ENCODE measurements at regions not wholly inside any gene's neighbourhood (a gene's known extent, or its start where the extent isn't known, plus 50 kb on each side); places are given as distances from the start of the nearest gene placed in this dataset.
"Not testable (repeated sequence)": the region's sequence is repeated elsewhere in the genome, so short reads cannot be mapped to it uniquely, and the experiment has no call there.

GRCh38 chr6:139742671-139743070, 368.2 kb upstream of the CITED2 start:
- in situ Hi-C loops (cut with MboI; ENCODE audit: low sequenced_read_pairs), result no loop called here

DNA sequence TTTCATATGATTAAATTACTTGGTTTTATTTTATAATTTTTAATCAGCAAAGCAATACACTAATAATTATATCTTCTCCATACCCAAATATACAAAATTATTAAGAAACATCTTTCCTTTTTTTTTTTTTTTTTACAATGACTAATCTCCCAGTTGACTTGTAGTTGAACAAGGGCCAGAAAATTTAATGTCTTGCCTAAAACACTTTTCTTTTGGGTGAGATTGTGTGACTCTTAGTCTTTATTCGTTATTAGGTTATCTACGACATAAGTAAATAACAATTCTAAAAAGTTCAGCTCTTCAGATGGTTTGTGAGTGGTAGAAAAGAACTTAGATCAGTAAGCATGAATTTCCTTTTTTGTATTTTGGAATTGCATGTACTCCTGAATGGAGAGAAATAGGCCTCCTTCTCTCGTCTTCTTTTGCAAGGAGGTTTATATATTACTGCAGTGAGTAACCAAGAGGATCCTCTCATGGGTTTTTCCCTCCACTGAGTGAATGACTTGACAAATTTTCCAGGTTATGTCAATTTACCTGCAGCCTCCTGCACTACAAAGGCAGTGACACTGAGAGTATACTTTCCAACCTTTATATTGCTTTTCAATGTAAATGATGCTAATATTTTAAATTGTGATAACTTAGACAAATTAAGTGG, 364.5 kb upstream of the CITED2 start:
- in situ Hi-C loops (cut with MboI; ENCODE audit: low sequenced_read_pairs), result no loop called here

DNA sequence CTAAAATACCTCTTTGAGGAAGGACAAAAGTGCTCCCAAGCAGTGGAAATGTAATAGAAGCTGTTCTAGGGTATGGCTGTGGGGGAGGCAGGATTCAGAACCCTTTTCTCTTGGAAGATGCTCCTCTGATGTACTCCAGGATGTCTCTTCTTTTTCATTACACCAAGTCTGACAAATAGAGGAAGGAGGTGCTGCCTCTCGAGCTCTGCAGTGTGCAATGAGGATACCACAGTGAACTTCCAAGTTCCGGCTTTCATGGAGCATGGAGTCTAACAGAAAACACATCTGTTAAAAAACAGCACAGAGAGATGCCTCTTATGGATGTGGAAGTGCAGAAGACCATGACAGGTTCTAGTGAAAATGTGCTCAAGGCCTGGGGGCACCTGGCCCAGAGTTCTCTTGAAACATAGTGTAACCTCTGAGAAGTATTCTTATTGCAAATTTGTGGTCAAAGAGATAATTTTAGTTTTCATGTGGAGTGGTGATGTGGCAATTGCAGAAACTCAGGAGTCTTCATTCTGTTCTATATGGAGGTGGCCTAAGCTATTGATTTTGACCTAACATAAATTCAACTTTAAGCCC, 362.0 kb upstream of the CITED2 start:
- in situ Hi-C loops (cut with MboI; ENCODE audit: low sequenced_read_pairs), result no loop called here

DNA sequence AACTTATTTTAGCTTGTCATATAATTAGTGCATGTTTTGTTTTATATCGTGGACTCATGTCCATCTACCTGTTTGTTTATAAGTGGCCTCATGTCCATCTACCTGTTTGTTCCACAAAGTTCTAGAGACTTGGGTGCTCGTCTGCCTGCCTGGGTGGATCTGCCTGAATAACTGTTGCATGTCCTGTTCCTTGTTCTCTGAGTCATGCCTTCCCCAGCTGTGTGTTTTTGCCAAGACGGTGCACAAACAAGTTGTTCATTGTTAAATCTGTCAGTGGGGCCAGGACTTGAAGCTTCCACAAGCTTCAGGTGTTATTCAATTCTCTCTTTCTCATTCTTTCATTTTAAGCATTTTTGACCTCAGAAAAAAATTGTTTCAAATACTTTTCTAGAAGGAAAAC, 358.0 kb upstream of the CITED2 start:
- in situ Hi-C loops (cut with MboI; ENCODE audit: low sequenced_read_pairs), result no loop called here

- in situ Hi-C loops (cut with MboI; ENCODE audit: low sequenced_read_pairs), result no loop called here
These were observed 356.0 kb upstream of the CITED2 start for GRCh38 chr6:139730340-139730974.

- in situ Hi-C loops (cut with MboI; ENCODE audit: low sequenced_read_pairs), result no loop called here
These were observed 354.5 kb upstream of the CITED2 start for GRCh38 chr6:139728876-139729427.

GRCh38 chr6:139726272-139726671, 351.8 kb upstream of the CITED2 start:
- in situ Hi-C loops (cut with MboI; ENCODE audit: low sequenced_read_pairs), result not testable (repeated sequence)

GRCh38 chr6:139722530-139722929, 348.1 kb upstream of the CITED2 start:
- in situ Hi-C loops (cut with MboI; ENCODE audit: low sequenced_read_pairs), result no loop called here

GRCh38 chr6:139721954-139722353, 347.5 kb upstream of the CITED2 start:
- in situ Hi-C loops (cut with MboI; ENCODE audit: low sequenced_read_pairs), result no loop called here

DNA sequence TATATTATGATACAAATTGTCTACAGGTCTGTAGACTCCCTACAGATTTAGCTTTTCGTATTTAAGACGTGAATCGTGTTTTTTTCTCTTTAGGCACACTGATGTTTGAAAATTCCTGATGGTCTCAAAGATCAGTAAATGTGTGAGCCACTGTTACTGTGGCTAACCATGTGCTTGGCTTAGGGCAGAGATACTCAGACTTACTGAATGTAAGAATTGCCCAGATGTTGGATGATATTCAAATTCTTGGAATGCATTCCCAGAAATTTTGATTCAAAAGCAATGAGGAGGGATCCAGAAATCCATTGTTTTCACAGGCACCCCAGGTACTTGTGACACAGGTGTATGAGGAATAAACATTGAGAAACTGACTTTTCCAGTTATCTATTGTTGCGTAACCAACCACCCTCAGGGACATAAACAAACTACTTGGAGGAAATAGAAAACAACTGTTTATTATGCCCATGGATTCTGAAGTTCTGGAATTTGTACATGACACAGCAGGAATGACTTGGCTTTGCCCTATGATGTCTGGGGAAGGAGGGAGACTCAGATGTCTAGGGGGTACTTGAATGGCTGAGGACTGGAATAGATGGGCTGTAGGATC, 339.6 kb upstream of the CITED2 start:
- in situ Hi-C loops (cut with MboI; ENCODE audit: low sequenced_read_pairs), result no loop called here

GRCh38 chr6:139713424-139713823, 339.0 kb upstream of the CITED2 start:
- in situ Hi-C loops (cut with MboI; ENCODE audit: low sequenced_read_pairs), result no loop called here

GRCh38 chr6:139712830-139713229, 338.4 kb upstream of the CITED2 start:
- in situ Hi-C loops (cut with MboI; ENCODE audit: low sequenced_read_pairs), result no loop called here

DNA sequence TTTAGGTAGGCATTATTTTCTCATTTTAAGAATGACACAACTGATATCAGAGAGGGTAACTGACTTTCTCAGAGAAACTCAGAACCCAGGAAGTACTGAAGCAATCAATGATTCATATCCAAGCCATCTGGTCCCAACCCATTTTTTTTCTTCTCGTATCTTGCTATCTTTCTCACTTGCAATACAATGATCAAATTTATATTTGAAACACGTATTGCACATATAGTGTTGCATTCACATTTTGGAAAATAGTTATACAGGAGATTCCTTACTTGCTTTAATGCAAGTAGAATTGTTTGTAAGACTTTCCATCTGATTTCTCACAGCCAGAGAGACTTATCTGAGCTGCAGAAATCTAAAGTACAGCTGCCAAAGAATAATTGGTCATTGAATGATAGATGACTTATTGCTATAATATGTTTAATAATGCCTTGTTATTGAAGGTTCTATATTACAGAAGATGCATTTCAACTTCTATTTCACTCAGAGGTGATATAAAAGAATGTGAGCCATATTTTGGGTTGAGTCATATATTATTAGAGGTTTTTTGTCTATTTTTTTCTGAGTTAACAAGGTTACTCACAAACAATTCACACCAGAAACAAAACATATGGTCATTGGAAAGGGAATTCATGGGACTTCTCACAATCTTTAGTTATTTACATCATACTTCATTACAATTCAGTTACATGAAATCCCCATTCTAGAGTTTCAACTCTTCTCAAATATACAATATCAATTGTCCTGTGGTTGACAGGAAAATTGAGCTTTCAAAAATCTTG, 337.5 kb upstream of the CITED2 start:
- in situ Hi-C loops (cut with MboI; ENCODE audit: low sequenced_read_pairs), result no loop called here

- in situ Hi-C loops (cut with MboI; ENCODE audit: low sequenced_read_pairs), result no loop called here
These were observed 336.1 kb upstream of the CITED2 start for GRCh38 chr6:139710556-139710955.

DNA sequence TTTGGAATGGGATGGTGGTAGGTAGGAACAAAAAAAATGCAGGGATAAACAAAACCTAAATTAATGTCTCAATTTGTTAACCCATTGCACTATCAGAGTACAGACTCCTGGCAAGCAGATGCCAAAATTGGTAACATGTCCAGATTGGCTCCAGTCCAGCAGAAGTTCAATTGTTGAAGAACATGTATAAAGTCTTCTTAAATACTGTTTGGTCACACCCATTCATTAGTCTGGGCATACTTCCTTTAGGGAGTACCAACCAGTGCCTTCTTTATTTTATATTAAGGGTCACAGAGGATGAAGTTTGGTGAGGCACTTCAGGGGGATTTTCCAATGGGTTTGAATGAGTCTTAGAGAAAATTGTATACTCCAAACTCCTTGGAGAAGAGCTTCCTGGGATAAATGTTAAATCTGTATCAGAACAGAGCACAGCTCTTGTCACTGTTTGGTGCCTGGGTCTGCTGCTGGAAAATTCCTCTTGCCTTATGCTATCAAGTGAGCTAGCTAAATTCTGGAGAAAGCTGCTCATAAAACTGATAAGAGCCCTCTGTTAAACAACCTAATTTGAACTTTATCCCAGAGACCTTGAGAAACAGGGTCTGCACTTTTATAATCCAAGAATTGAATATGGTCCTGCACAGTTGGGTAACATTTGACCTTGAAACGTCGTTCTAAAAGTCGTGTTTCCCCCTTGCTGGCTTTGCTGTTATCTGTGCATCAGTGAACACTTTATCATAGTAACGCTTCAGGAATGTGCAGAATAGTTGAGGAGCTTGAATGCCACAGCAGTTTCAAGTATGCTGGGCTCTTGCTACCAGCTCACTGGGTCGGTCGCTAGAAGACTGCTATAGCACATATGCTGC, 334.1 kb upstream of the CITED2 start:
- in situ Hi-C loops (cut with MboI; ENCODE audit: low sequenced_read_pairs), result no loop called here

- in situ Hi-C loops (cut with MboI; ENCODE audit: low sequenced_read_pairs), result no loop called here
These were observed 332.5 kb upstream of the CITED2 start for GRCh38 chr6:139706912-139707311.

DNA sequence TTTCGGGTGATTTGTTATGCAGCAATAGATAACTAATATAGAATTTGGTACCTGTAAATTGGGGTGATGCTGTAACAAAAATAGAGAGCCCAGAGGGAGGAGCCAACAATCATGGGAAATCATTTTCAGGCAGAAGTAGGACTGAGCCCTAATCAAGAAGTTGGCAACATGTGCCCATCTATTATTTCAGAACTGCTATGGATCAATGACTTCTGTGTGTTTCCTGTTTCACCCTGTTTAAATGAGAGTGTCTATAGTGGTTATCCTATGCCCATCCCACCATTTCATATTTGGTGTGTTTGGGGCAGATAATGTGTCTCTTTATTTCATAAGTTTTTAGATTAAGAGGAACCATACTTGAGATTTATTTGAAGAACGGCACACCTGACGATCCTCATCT, 330.8 kb upstream of the CITED2 start:
- in situ Hi-C loops (cut with MboI; ENCODE audit: low sequenced_read_pairs), result no loop called here

DNA sequence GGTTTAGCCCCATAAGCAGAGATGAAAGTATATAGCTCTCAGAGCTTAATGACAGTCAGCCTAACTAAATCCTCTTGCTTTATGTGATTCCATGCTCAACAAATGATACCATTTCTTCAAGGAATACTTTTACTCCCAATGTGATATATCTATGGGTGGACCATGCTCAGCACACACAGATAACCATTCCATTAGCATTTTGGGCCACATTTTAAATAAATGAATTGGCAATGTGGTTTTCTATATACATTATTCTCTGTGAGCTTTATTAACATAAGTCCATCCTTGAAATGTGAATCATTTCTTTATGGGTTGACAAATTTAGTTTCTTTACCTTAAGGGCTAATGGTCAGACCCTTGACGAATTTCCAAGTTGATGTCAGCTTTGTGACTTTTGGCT, 329.3 kb upstream of the CITED2 start:
- in situ Hi-C loops (cut with MboI; ENCODE audit: low sequenced_read_pairs), result no loop called here

- in situ Hi-C loops (cut with MboI; ENCODE audit: low sequenced_read_pairs), result no loop called here
These were observed 328.3 kb upstream of the CITED2 start for GRCh38 chr6:139702706-139703105.

DNA sequence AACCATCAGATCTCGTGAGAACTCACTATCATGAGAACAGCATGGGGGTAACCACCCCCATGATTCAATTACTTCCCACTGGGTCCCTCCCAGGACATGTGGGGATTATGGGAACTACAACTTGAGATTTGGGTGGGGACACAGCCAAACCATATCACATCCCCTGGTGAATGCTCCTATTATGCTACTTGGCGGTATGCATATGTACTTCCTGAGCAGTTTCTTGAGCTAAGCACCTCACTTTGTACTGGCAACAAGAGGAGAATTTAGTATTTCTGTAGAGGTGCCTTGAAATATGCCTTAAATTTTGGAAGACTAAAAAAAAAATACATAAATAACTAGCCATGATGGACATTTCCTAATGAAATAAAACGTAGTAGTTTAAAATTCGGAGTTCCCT, 327.2 kb upstream of the CITED2 start:
- in situ Hi-C loops (cut with MboI; ENCODE audit: low sequenced_read_pairs), result no loop called here

Measured in HL-60/S4 treated with retinoic acid at 250 ng/mL for 4 days and 3 days (cell line).